HUES6 (cell line): ENCODE measurements at regions not wholly inside any gene's neighbourhood (a gene's known extent, or its start where the extent isn't known, plus 50 kb on each side); places are given as distances from the start of the nearest gene placed in this dataset.

Source experiments
- H3K27ac ChIP-seq: 2 replicates; pipeline ENCODE4 v1.7.0; 2013; ENCODE audit warnings: low read depth, mild to moderate bottlenecking, low read length, inconsistent platforms
- H3K27me3 ChIP-seq: 2 replicates; pipeline ENCODE4 v1.6.1; 2013; ENCODE audit warnings: low read length; ENCODE audit not compliant: control insufficient read depth, insufficient read depth
- H3K36me3 ChIP-seq: 2 replicates; pipeline ENCODE4 v1.6.1; 2013; ENCODE audit warnings: low read length; ENCODE audit not compliant: control insufficient read depth, insufficient read depth
- H3K4me1 ChIP-seq: 2 replicates; pipeline ENCODE4 v1.6.1; 2013; ENCODE audit warnings: low read length; ENCODE audit not compliant: control insufficient read depth, insufficient read depth
- H3K4me3 ChIP-seq: 2 replicates; pipeline ENCODE4 v1.5.1; 2013; ENCODE audit warnings: low read depth, low read length
- H3K9ac ChIP-seq: one replicate; pipeline ENCODE4 v1.6.1; 2013; ENCODE audit warnings: mild to moderate bottlenecking, low read length
- H3K9me3 ChIP-seq: 2 replicates; pipeline ENCODE4 v1.6.1; 2013; ENCODE audit warnings: low read depth, low read length; ENCODE audit not compliant: control insufficient read depth, insufficient read depth

DNA sequence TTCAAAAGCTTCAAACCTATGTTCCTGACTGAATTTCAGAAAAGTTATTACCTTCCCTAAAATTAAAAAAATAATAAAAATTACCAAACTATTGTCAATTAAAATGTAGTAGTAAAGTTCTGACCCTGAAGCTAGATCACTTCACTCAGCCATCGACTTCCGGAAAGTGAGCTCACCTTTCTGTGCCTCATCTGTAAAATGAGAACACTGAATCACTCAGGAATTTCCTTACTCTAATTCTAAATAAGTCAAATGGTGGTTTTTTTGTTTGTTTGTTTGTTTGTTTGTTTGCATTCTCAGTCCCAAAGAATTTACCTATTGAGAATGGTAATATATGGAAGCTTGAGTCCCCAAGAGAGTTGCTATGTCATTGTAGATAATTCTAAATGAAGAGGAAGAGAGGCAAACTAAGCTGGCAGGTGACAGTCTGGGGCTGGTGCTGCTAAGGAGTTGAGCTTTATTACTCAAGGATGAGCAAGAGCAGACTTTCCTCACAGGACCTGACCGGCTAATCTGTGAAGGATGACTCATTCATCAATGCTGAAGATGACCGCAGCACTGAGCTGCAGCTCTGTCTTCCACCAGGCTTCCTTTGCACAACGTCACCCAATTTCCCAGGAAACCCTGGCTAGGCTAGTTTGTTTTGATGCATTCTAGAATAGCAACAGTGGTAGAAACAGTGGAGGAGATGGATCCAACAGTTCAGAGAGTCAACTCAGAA is 248.8 kb downstream of the RAB38 start:
- Histone ChIP-seq H3K9ac (no peak overlapping the region), H3K27me3 (no peaks in the 10 kb centered on the region), H3K4me1 (peaks cover 16% of the 10 kb centered on the region), H3K9me3 (no peaks in the 10 kb centered on the region), H3K36me3 (no peaks in the 10 kb centered on the region), H3K4me3 (no peak overlapping the region), H3K27ac (peak overlapping the region; percentile 7; the same call in 1 of the 2 replicates)

- Histone ChIP-seq H3K4me1 (peaks cover 16% of the 10 kb centered on the region), H3K9me3 (no peaks in the 10 kb centered on the region), H3K4me3 (no peak overlapping the region), H3K27me3 (no peaks in the 10 kb centered on the region), H3K36me3 (no peaks in the 10 kb centered on the region), H3K9ac (no peak overlapping the region), H3K27ac (no peak overlapping the region)
Measured at GRCh38 chr11:87924125-87924524, 251.1 kb downstream of the RAB38 start.

GRCh38 chr11:87917111-87917510 is 258.1 kb downstream of the RAB38 start:
- no peaks in the 10 kb centered on the region for H3K36me3 ChIP-seq
- H3K27me3 ChIP-seq = no peaks in the 10 kb centered on the region

GRCh38 chr11:87909178-87909577 is 266.1 kb downstream of the RAB38 start:
- H3K4me3 ChIP-seq = no peak overlapping the region
- H3K9ac ChIP-seq = no peak overlapping the region
- no peak overlapping the region for H3K27ac ChIP-seq
- H3K4me1 ChIP-seq = no peaks in the 10 kb centered on the region
- H3K9me3 ChIP-seq = no peaks in the 10 kb centered on the region
- no peaks in the 10 kb centered on the region for H3K27me3 ChIP-seq
- H3K36me3 ChIP-seq = no peaks in the 10 kb centered on the region

More at GRCh38 chr11:87917111-87917510, 258.1 kb downstream of the RAB38 start:
- Histone ChIP-seq H3K27ac (no peak overlapping the region), H3K4me3 (no peak overlapping the region), H3K9ac (no peak overlapping the region), H3K4me1 (no peaks in the 10 kb centered on the region), H3K9me3 (no peaks in the 10 kb centered on the region)

- Histone ChIP-seq H3K9me3 (no peaks in the 10 kb centered on the region), H3K4me1 (no peaks in the 10 kb centered on the region), H3K27ac (no peak overlapping the region), H3K36me3 (no peaks in the 10 kb centered on the region), H3K27me3 (no peaks in the 10 kb centered on the region), H3K9ac (no peak overlapping the region), H3K4me3 (no peak overlapping the region)
Measured at GRCh38 chr11:87908086-87908485, 267.2 kb downstream of the RAB38 start.

GRCh38 chr11:87903345-87903744 is 271.9 kb downstream of the RAB38 start:
- Histone ChIP-seq H3K27me3 (no peaks in the 10 kb centered on the region), H3K9me3 (no peaks in the 10 kb centered on the region), H3K36me3 (no peaks in the 10 kb centered on the region), H3K9ac (no peak overlapping the region), H3K4me1 (no peaks in the 10 kb centered on the region), H3K27ac (no peak overlapping the region), H3K4me3 (no peak overlapping the region)

DNA sequence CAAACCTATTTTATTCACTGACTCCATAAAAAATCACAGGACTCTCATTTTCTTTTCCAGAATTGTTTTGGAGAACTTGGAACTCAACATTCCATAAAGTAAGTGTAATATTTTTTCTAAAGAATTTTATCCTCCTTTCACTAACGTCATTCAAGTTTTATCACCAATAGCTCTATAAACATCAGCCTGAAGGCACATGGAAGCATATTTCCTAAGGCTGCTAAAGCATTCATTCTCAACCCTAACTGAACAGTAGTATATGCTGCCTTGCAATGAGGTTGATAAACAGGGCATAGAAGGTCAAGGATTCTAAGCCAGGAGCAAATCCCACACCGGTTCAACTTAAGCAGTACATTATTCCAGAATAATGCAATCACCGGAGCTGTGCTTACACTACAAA is 273.9 kb downstream of the RAB38 start:
- no peak overlapping the region for H3K4me3 ChIP-seq
- H3K36me3 ChIP-seq = no peaks in the 10 kb centered on the region
- H3K9ac ChIP-seq = no peak overlapping the region
- H3K27me3 ChIP-seq = no peaks in the 10 kb centered on the region
- H3K27ac ChIP-seq = no peak overlapping the region
- no peaks in the 10 kb centered on the region for H3K9me3 ChIP-seq
- no peaks in the 10 kb centered on the region for H3K4me1 ChIP-seq

- Histone ChIP-seq H3K27me3 (no peaks in the 10 kb centered on the region), H3K36me3 (no peaks in the 10 kb centered on the region), H3K4me1 (no peaks in the 10 kb centered on the region), H3K27ac (no peak overlapping the region), H3K4me3 (no peak overlapping the region), H3K9me3 (no peaks in the 10 kb centered on the region), H3K9ac (no peak overlapping the region)
Measured at GRCh38 chr11:87897921-87898320, 277.3 kb downstream of the RAB38 start.

- H3K4me1 ChIP-seq = no peaks in the 10 kb centered on the region
- H3K27ac ChIP-seq = no peak overlapping the region
- no peak overlapping the region for H3K9ac ChIP-seq
- H3K36me3 ChIP-seq = no peaks in the 10 kb centered on the region
- H3K27me3 ChIP-seq = no peaks in the 10 kb centered on the region
- no peak overlapping the region for H3K4me3 ChIP-seq
- H3K9me3 ChIP-seq = no peaks in the 10 kb centered on the region
Measured at GRCh38 chr11:87897071-87897470, 278.2 kb downstream of the RAB38 start.

- H3K27ac ChIP-seq = no peak overlapping the region
- H3K36me3 ChIP-seq = no peaks in the 10 kb centered on the region
- no peaks in the 10 kb centered on the region for H3K4me1 ChIP-seq
- H3K4me3 ChIP-seq = no peak overlapping the region
- no peak overlapping the region for H3K9ac ChIP-seq
- H3K9me3 ChIP-seq = no peaks in the 10 kb centered on the region
- no peaks in the 10 kb centered on the region for H3K27me3 ChIP-seq
Measured at GRCh38 chr11:87894961-87895360, 280.3 kb downstream of the RAB38 start.

GRCh38 chr11:87892291-87892690 is 283.0 kb downstream of the RAB38 start:
- H3K27ac ChIP-seq = no peak overlapping the region
- no peak overlapping the region for H3K4me3 ChIP-seq
- no peaks in the 10 kb centered on the region for H3K4me1 ChIP-seq
- no peak overlapping the region for H3K9ac ChIP-seq
- no peaks in the 10 kb centered on the region for H3K27me3 ChIP-seq
- H3K36me3 ChIP-seq = no peaks in the 10 kb centered on the region
- H3K9me3 ChIP-seq = no peaks in the 10 kb centered on the region
